GM12878 (cell line): ENCODE measurements at regions not wholly inside any gene's neighbourhood (a gene's known extent, or its start where the extent isn't known, plus 50 kb on each side); places are given as distances from the start of the nearest gene placed in this dataset.

Source experiments
- CBX3 ChIP-seq: fragments of 200-600 bp; sonication (generic); IDR thresholded peaks from 2 replicates; pipeline ENCODE4 v1.6.1; 2016; ENCODE audit warnings: low read depth, borderline replicate concordance
- CBX5 ChIP-seq: sonication (generic); IDR thresholded peaks from 2 replicates; pipeline ENCODE4 v1.6.1; 2016; ENCODE audit warnings: low read depth, moderate library complexity, mild to moderate bottlenecking, inconsistent platforms
- CREM ChIP-seq: IDR thresholded peaks from 2 replicates; pipeline ENCODE4 v1.6.1; 2014; ENCODE audit warnings: antibody characterized with exemption, low read depth
- HDGF ChIP-seq: fragments of 450-650 bp; IDR thresholded peaks from 2 replicates; pipeline ENCODE4 v1.6.1; 2016; ENCODE audit warnings: antibody characterized with exemption
- IKZF2 ChIP-seq, 2 experiments: fragments of 450-650 bp; IDR thresholded peaks; 2 replicates each; pipeline ENCODE4 v1.6.1; 2017; ENCODE audit warnings: mild to moderate bottlenecking in 2 of 2, moderate library complexity in 2 of 2
- KAT2A ChIP-seq: conservative IDR thresholded peaks from 2 replicates; pipeline ENCODE4 v1.6.1; 2011; ENCODE audit warnings: low read depth, low read length; ENCODE audit not compliant: control insufficient read depth
- KLF5 ChIP-seq: fragments of 450-650 bp; IDR thresholded peaks from 2 replicates; pipeline ENCODE4 v1.6.1; 2014; ENCODE audit warnings: mild to moderate bottlenecking; ENCODE audit not compliant: partially characterized antibody
- NKRF ChIP-seq: fragments of 450-650 bp; conservative IDR thresholded peaks from 2 replicates; pipeline ENCODE4 v1.6.1; 2017; ENCODE audit warnings: mild to moderate bottlenecking, moderate library complexity
- PAX8 ChIP-seq: fragments of 450-650 bp; IDR thresholded peaks from 2 replicates; pipeline ENCODE4 v1.6.1; 2017; ENCODE audit warnings: mild to moderate bottlenecking, moderate library complexity
- PKNOX1 ChIP-seq: fragments of 450-650 bp; IDR thresholded peaks from 2 replicates; pipeline ENCODE4 v1.6.1; 2016; ENCODE audit warnings: mild to moderate bottlenecking
- PRDM15 ChIP-seq: fragments of 450-650 bp; formaldehyde crosslinking; IDR thresholded peaks from 2 replicates; pipeline ENCODE4 v1.4.0; 2020; ENCODE audit warnings: mild to moderate bottlenecking, moderate library complexity
- SIN3A ChIP-seq: IDR thresholded peaks from 2 replicates; pipeline ENCODE4 v1.6.1; 2012; ENCODE audit warnings: low read depth, low read length, improper control_type of control experiment
- SMARCA5 ChIP-seq: fragments of 450-650 bp; IDR thresholded peaks from 2 replicates; pipeline ENCODE4 v1.6.1; 2017; ENCODE audit warnings: mild to moderate bottlenecking
- SPI1 ChIP-seq: IDR thresholded peaks from 2 replicates; pipeline ENCODE4 v1.6.1; 2011; ENCODE audit warnings: low read depth, mild to moderate bottlenecking, low read length, moderate library complexity, borderline replicate concordance; ENCODE audit not compliant: insufficient read depth
- STAT1 ChIP-seq: fragments of 450-650 bp; conservative IDR thresholded peaks from 2 replicates; pipeline ENCODE4 v1.6.1; 2014; ENCODE audit warnings: antibody characterized with exemption, mild to moderate bottlenecking
- SUZ12 ChIP-seq: fragments of 200-600 bp; sonication (generic); IDR thresholded peaks from one replicate; pipeline ENCODE4 v1.6.1; 2018; ENCODE audit warnings: antibody characterized with exemption, mild to moderate bottlenecking; ENCODE audit not compliant: unreplicated experiment
- TBL1XR1 ChIP-seq: IDR thresholded peaks from 2 replicates; pipeline ENCODE4 v1.6.1; 2012; ENCODE audit warnings: low read depth, low read length, improper control_type of control experiment
- ZBTB33 ChIP-seq: fragments of 450-650 bp; IDR thresholded peaks from 2 replicates; pipeline ENCODE4 v1.6.1; 2017; ENCODE audit warnings: mild to moderate bottlenecking
- ZBTB40 ChIP-seq: fragments of 450-650 bp; IDR thresholded peaks from 2 replicates; pipeline ENCODE4 v1.6.1; 2016; ENCODE audit warnings: mild to moderate bottlenecking, moderate library complexity, borderline replicate concordance

GRCh38 chr14:71497645-71498086, 434.6 kb upstream of the RGS6 start (continued):
- TF ChIP-seq NKRF (no peak), CREM (peak; percentile 93), KLF5 (no peak), SMARCA5 (no peak), CBX5 (no peak), KAT2A (no peak), ZBTB40 (no peak), STAT1 (no peak), SPI1 (peak; percentile 78; the same call in 1 of the 2 replicates), PKNOX1 (peak; percentile 75), HDGF (no peak), PAX8 (no peak), PRDM15 (CRISPR knock-in tag) (no peak), IKZF2 (IDR thresholded peaks at IDR 0.05) (peak; percentile 99), TBL1XR1 (no peak), ZBTB33 (no peak), SUZ12 (no peak), CBX3 (no peak), SIN3A (no peak)
